NCI-H748 (cell line): ENCODE measurements at regions not wholly inside any gene's neighbourhood (a gene's known extent, or its start where the extent isn't known, plus 50 kb on each side); places are given as distances from the start of the nearest gene placed in this dataset.
"Not testable (repeated sequence)": the region's sequence is repeated elsewhere in the genome, so short reads cannot be mapped to it uniquely, and the experiment has no call there.

Source experiments
- DNase-seq: peaks from one replicate; lab custom pipeline; 2025; ENCODE audit not compliant: unreplicated experiment; lab: John Stamatoyannopoulos, UW

DNA sequence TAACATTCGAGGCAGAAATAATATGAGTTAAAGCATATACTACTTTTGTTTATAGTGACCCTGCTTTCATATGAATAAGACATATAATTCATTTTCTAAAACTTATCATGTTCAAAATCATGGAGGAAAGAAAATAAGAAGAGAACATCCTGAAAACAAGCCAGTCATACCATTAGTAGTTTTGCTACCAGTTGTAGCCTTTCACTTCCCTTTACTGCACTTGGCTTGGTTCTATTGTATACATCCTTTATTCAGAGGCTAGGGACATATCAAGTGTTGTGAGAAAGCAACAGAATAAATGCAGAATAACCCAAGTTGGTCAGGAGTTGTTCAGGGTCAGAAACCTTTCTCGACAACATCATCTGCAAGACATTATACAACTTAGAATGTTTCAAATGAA is 598.7 kb downstream of the SOX5 start:
- DNase-seq = no peak

DNA sequence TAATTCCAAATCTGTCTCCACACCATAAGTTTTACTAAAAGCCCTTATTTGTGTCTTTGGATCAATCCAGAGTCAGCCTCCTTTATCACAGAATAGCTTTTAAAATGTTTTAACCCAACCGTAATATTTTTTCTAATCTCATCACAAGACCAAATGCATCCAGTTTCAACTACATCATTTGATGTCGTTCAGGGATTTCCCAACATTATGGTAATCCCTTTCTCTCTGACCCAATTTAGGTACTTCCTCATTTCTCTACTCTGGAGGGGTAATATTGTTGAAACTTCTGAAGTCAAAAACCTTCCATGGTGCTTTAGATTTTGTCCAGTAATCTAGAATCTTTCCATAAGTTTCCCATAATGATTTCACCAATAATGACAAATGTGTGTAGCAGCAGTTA is 596.8 kb downstream of the SOX5 start:
- DNase-seq = no peak

- no peak for DNase-seq
These were observed 594.7 kb downstream of the SOX5 start for GRCh38 chr12:23354800-23355199.

DNA sequence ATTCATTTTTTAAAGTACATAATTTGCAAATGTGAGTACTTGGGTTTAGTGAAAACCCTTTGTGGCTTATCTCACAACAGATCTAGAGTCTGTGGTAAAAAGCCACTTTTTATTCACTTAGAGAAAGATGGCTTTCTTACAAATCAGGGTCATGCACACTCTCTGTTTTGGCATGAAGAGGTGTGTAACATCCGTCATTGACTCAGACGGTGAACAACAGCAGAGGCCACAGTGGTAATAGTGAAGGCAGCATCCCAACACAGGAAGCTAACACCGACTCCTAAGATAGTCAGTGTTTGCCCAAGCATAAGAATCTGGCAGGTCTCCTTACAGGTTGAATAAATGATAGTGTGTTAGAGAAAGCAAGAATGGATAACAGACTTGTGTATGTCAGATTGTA is 593.0 kb downstream of the SOX5 start:
- no peak for DNase-seq

- no peak for DNase-seq
These were observed 592.4 kb downstream of the SOX5 start for GRCh38 chr12:23356927-23357708.

DNA sequence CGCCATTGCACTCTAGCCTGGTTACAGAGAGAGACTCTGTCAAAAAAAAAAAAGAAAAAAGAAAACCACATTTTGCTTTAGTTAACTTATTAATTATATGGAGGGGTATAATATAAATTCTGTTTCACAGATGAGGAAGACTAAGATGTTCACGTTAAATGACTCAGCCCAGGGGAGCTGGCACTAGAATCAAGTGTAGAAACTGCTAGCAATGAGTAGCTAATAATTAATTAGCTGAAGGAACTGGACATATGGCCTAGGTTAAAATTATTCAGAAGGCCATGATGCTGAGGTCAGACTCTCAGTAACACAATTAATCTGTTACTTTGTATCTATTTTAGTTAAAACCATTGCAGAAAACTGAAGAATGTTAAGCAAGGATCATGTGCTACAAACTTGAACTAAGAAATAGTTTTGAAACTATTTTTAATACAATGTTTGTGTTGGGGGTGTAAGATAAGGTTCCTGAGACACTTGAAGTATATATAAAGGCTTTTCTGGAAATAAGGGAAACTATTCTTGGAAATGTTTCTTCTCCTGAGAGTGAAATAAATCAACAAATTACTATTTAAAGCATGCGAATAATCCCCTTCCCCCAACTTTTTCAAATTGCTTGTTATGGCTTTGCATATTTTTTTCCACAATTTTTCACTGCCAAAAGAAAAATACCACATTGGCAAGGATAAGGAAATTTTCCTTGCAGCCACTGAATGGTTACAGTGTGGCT is 589.3 kb downstream of the SOX5 start:
- DNase-seq = no peak

- no peak for DNase-seq
These were observed 587.5 kb downstream of the SOX5 start for GRCh38 chr12:23361971-23362370.

DNA sequence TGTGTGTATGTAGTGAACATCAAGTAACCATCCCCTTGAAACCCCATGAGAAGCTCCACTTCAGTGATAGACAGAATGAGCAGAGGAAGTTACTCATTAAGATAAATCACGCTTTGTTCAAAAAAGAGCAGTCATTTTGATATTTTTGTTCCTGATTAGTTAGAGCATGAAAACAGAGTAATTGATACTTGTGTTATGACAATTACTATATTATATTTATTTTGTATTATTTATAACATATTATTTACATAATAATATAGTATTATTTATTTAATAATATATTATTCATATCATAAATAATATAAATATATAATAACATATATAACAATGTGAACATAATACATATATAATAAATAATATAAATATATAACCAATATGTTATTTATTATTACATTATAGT is 580.9 kb downstream of the SOX5 start:
- no peak for DNase-seq

DNA sequence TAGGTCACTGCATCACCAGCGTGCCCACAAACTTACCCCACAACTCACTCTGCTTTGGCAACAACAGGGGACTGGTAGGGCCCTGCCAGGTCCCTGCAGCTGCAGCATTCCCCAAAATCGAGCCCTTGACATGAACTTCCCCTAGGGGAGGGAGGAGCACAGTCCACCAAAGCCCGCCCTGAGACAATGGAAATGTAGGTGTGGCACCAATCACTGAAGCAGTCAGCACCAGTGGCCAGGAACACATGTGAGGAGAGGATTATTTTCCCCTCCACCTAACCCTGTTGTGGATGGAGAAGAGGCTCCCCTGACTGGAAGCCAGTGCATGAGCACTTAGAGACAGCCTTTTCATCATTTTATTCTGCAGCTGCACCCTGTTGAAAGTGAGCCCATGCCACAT is 573.8 kb downstream of the SOX5 start:
- no peak for DNase-seq

- no peak for DNase-seq
These were observed 573.2 kb downstream of the SOX5 start for GRCh38 chr12:23376238-23376637.

DNA sequence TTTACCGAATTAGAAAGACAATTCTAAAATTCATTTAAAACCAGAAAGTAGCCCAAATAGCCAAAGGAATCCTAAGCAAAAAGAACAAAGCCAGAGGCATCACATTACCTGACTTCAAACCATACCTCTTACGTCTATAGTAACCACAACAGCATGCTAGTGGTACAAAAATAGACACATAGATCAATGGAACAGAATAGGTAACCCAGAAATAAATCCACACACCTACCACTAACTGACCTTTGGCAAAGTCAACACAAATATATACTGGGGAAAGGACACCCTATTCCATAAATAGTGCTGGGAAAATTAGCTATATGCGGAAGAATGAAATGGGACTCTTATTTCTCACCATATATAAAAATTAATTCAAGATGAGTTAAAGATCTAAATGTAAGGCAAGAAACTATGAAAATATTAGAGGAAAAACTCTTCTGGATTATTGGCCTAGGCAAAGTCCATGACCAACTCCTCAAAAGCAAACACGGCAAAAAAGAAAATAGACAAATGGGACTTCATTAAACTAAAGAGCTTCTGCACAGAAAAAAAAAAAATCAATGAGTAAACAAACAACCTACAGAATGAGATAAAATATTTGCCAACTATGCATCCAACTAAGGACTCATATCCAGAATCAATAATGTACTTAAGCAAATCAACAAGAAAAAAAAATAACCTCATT is 568.9 kb downstream of the SOX5 start:
- no peak for DNase-seq

- not testable (repeated sequence) for DNase-seq
These were observed 560.6 kb downstream of the SOX5 start for GRCh38 chr12:23388898-23389297.

GRCh38 chr12:23389315-23389714 is 560.2 kb downstream of the SOX5 start:
- not testable (repeated sequence) for DNase-seq

DNA sequence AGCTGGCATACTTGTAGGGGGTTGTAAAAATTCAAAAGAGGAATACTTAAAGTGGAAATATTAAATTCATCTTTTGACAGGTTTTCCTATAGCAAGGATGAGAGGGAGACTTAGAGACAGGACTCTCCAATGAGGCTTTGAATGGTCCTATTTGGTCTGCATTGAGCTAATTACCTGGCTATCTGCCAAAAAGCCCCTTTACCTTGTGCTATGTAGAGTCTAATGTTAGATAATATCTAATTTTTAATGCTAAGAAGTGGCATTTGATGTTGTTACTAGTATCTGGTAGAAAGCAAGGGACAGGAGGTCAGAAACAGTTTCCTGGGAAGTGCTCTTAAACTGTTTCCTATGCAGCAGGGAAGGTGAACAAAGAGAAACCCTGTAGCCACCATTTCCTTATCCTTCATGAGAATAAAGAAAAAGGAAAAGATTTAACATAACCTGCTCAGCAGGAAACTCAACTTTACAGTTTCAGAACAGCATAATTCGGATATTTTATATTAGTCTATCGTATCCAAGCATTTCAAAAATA is 550.0 kb downstream of the SOX5 start:
- peak; percentile 49 for DNase-seq

DNA sequence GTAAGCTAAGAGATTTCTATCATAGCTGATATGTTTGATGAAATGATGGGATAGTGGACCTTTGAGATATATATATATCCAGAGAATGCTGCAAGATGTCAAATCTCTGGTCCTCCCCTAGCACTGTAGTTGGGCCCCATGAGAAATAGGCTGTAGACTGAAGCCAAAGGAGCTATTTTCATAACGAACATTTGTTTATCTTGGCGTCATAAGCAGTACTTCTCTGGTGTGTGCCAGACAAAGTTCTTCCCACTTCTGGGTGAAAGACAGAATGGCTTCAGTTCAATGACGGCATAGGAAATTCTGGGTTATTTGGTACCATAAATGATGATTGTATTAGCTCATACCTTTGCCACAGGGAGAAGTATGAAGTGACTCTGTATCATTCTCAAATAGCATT is 534.3 kb downstream of the SOX5 start:
- DNase-seq = no peak

- no peak for DNase-seq
These were observed 527.9 kb downstream of the SOX5 start for GRCh38 chr12:23421556-23421955.

DNA sequence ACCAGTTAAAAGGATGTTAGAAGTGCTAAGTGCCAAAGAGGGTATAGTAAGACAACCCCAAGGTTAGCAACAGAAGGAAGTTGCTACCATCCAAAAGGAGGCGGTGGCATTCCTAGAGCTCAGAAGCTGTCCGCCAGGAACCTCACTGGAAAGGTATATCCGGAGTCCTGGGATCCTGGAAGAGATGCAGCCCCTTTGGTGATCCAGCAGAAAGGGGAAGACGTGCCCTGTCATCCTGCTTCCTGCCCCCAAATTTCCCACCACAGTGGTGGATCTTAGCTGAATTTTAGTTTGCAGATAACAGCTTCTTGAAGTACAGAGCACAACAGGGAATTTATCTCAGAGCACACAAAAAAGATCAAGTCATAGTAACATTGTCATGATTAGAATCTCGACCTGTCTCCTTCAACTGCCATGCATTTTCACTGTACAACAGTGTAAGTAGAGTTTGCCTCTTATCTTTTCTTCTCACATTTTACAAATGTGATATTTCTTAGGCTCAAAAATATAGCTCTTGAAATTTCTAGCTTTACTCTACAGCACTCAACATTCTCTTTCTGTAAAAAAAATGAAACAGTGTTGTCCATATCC is 526.3 kb downstream of the SOX5 start:
- no peak for DNase-seq

- no peak for DNase-seq
These were observed 525.7 kb downstream of the SOX5 start for GRCh38 chr12:23423796-23424195.

- peak; percentile 73 for DNase-seq
These were observed 524.8 kb downstream of the SOX5 start for GRCh38 chr12:23424685-23425084.

DNA sequence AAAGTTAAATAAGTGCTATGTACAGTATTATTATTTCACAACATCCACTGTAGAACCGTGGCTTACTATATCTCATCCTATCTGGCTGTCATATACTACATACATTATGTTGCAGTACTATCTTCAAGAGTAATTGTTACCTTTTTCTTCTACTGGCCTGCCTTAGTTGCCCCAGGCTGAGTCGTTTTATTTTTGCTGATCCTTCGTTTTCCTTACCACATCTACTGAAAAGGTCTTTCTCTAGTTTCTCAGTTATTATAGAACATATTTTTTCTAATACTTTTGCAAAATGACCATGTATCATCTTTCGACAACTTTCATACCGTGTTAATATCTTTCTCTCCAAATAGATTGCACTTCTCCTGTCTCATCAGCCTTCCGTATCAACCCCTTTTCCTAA is 523.1 kb downstream of the SOX5 start:
- DNase-seq = no peak

- DNase-seq = peak; percentile 54
These were observed 520.7 kb downstream of the SOX5 start for GRCh38 chr12:23428758-23429157.
